ENCODE measurements at regions not wholly inside any gene's neighbourhood (a gene's known extent, or its start where the extent isn't known, plus 50 kb on each side); places are given as distances from the start of the nearest gene placed in this dataset.

GRCh38 chr3:117105686-117106085 is 396.1 kb downstream of the TUSC7 start:
- DNase-seq (no peak), ATAC-seq (no peak)
- WGBS (ENCODE audit: insufficient coverage, low coverage, low lambda C conversion rate, missing lambda C conversion rate), result 58% methylated on average over 5 of the region's 5 CpGs
- no peaks in the 10 kb centered on the region for H3K27me3 ChIP-seq
- intact Hi-C loops (cut with DNase I), result no loop called here
- no peaks in the 10 kb centered on the region for H3K4me1 ChIP-seq
- H3K9me3 ChIP-seq, result no peaks in the 10 kb centered on the region
- TF ChIP-seq POLR2A (IDR thresholded peaks at IDR 0.05), result no peak
- no peak for TF ChIP-seq CTCF (IDR thresholded peaks at IDR 0.05)
- H3K36me3 ChIP-seq, result no peaks in the 10 kb centered on the region
- no peak overlapping the region for H3K27ac ChIP-seq
- no peak overlapping the region for H3K4me3 ChIP-seq

- Histone ChIP-seq H3K4me1 (no peaks in the 10 kb centered on the region), H3K27ac (no peak overlapping the region), H3K9me3 (no peaks in the 10 kb centered on the region), H3K4me3 (no peak overlapping the region), H3K27me3 (no peaks in the 10 kb centered on the region), H3K36me3 (no peaks in the 10 kb centered on the region)
- TF ChIP-seq POLR2A (IDR thresholded peaks at IDR 0.05), result no peak
- TF ChIP-seq CTCF (IDR thresholded peaks at IDR 0.05), result no peak
- intact Hi-C loops (cut with DNase I), result no loop called here
- 59% methylated on average over 2 of the region's 2 CpGs for WGBS (ENCODE audit: insufficient coverage, low coverage, low lambda C conversion rate, missing lambda C conversion rate)
- DNase-seq (no peak), ATAC-seq (no peak)
Measured at GRCh38 chr3:117106396-117106795, 396.8 kb downstream of the TUSC7 start.

DNA sequence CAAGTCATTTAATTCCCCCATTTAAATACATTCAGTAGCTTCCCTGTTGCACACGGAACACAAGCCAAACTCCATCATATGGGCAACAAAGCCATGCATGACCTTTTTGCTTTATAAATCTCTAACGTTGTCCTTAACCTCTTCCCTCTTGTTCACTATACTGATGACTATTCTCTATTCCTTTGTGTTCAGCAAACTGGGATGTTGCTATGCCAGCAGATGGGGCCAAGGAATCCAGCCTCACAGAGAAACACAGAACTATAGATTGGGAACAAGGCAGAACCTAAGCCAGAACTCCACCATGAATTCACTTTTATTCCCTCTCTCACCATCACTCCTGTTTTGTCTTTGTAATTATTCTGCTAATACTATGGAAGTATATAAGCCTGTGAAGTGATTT is 398.4 kb downstream of the TUSC7 start:
- no peaks in the 10 kb centered on the region for H3K4me1 ChIP-seq
- TF ChIP-seq POLR2A (IDR thresholded peaks at IDR 0.05), result no peak
- no peak for TF ChIP-seq CTCF (IDR thresholded peaks at IDR 0.05)
- intact Hi-C loops (cut with DNase I), result no loop called here
- whole genome bisulfite sequencing (ENCODE audit: insufficient coverage, low coverage, low lambda C conversion rate, missing lambda C conversion rate), result 47% methylated on average over 2 of the region's 2 CpGs
- no peaks in the 10 kb centered on the region for H3K27me3 ChIP-seq
- H3K27ac ChIP-seq, result no peak overlapping the region
- H3K9me3 ChIP-seq, result no peaks in the 10 kb centered on the region
- DNase-seq (no peak), ATAC-seq (no peak)
- no peak overlapping the region for H3K4me3 ChIP-seq
- no peaks in the 10 kb centered on the region for H3K36me3 ChIP-seq

- intact Hi-C loops (cut with DNase I), result no loop called here
- no peaks in the 10 kb centered on the region for H3K36me3 ChIP-seq
Measured at GRCh38 chr3:117109178-117109577, 399.6 kb downstream of the TUSC7 start.

More at GRCh38 chr3:117109178-117109577, 399.6 kb downstream of the TUSC7 start:
- no peak for ATAC-seq
- Histone ChIP-seq H3K9me3 (no peaks in the 10 kb centered on the region), H3K27ac (no peak overlapping the region), H3K27me3 (no peaks in the 10 kb centered on the region), H3K4me1 (no peaks in the 10 kb centered on the region), H3K4me3 (no peak overlapping the region)
- TF ChIP-seq POLR2A (IDR thresholded peaks at IDR 0.05) (no peak), CTCF (IDR thresholded peaks at IDR 0.05) (no peak)
- no peak for DNase-seq
- WGBS (ENCODE audit: insufficient coverage, low coverage, low lambda C conversion rate, missing lambda C conversion rate), result 76% methylated on average over 6 of the region's 6 CpGs

Data from right lobe of liver (tissue), 6 donors.